ENCODE measurements at regions not wholly inside any gene's neighbourhood (a gene's known extent, or its start where the extent isn't known, plus 50 kb on each side); places are given as distances from the start of the nearest gene placed in this dataset.
A peak's percentile ranks its signal among the peaks of the same experiment; 100 is the strongest.

- Histone ChIP-seq H3K36me3 (ENCODE audit: insufficient read depth, low read length, poor library complexity, severe bottlenecking) (no peaks in the 10 kb centered on the region), H3K9me3 (ENCODE audit: low read depth, low read length, poor library complexity, severe bottlenecking) (no peaks in the 10 kb centered on the region), H3K27ac (ENCODE audit: low read depth, low read length, poor library complexity, severe bottlenecking) (no peak overlapping the region), H3K27me3 (replicated peaks; ENCODE audit: insufficient read depth, low read depth, low read length, poor library complexity) (no peaks in the 10 kb centered on the region), H3K4me3 (ENCODE audit: low read depth, low read length, poor library complexity, severe bottlenecking) (no peak overlapping the region), H3K4me1 (ENCODE audit: insufficient read depth, low read length, poor library complexity, severe bottlenecking) (peaks cover 11% of the 10 kb centered on the region)
- CTCF ChIA-PET: no interaction called here
- intact Hi-C loops (cut with micrococcal nuclease; ENCODE audit: unreplicated experiment): no loop called here
- DNase-seq (ENCODE audit: low spot score): no peak
- TF ChIP-seq EZH2 (IDR thresholded peaks at IDR 0.05; ENCODE audit: borderline replicate concordance, low read depth, low read length, poor library complexity, severe bottlenecking) (no peak), CTCF (conservative IDR thresholded peaks at IDR 0.05; ENCODE audit: low read depth, low read length) (no peak)
- POLR2A ChIA-PET (ENCODE audit: low non-redundant PET): interaction anchor here (0.6 kb wide), 1 partner anchor 9 kb away, joined by 3 read pairs; no protein-coding TSS in a partner anchor
- no TSS peak for BruUV-seq (replicated peaks)
These were observed 60.6 kb upstream of the NEDD4L start for GRCh38 chr18:57983472-57983871.

GRCh38 chr18:57982372-57983021 lies 61.5 kb upstream of the NEDD4L start:
- DNase-seq (ENCODE audit: low spot score): no peak
- Histone ChIP-seq H3K36me3 (ENCODE audit: insufficient read depth, low read length, poor library complexity, severe bottlenecking) (no peaks in the 10 kb centered on the region), H3K27me3 (replicated peaks; ENCODE audit: insufficient read depth, low read depth, low read length, poor library complexity) (no peaks in the 10 kb centered on the region), H3K9me3 (ENCODE audit: low read depth, low read length, poor library complexity, severe bottlenecking) (no peaks in the 10 kb centered on the region), H3K4me1 (ENCODE audit: insufficient read depth, low read length, poor library complexity, severe bottlenecking) (peaks cover 11% of the 10 kb centered on the region), H3K27ac (ENCODE audit: low read depth, low read length, poor library complexity, severe bottlenecking) (no peak overlapping the region), H3K4me3 (ENCODE audit: low read depth, low read length, poor library complexity, severe bottlenecking) (no peak overlapping the region)
- TF ChIP-seq EZH2 (IDR thresholded peaks at IDR 0.05; ENCODE audit: borderline replicate concordance, low read depth, low read length, poor library complexity, severe bottlenecking) (no peak), CTCF (conservative IDR thresholded peaks at IDR 0.05; ENCODE audit: low read depth, low read length) (no peak)
- ChIA-PET CTCF (no interaction called here), POLR2A (ENCODE audit: low non-redundant PET) (no interaction called here)
- intact Hi-C loops (cut with micrococcal nuclease; ENCODE audit: unreplicated experiment): no loop called here
- no TSS peak for BruUV-seq (replicated peaks)

- Histone ChIP-seq H3K27ac (ENCODE audit: low read depth, low read length, poor library complexity, severe bottlenecking) (no peak overlapping the region), H3K4me3 (ENCODE audit: low read depth, low read length, poor library complexity, severe bottlenecking) (no peak overlapping the region), H3K27me3 (replicated peaks; ENCODE audit: insufficient read depth, low read depth, low read length, poor library complexity) (no peaks in the 10 kb centered on the region), H3K9me3 (ENCODE audit: low read depth, low read length, poor library complexity, severe bottlenecking) (no peaks in the 10 kb centered on the region), H3K4me1 (ENCODE audit: insufficient read depth, low read length, poor library complexity, severe bottlenecking) (peaks cover 11% of the 10 kb centered on the region), H3K36me3 (ENCODE audit: insufficient read depth, low read length, poor library complexity, severe bottlenecking) (no peaks in the 10 kb centered on the region)
- intact Hi-C loops (cut with micrococcal nuclease; ENCODE audit: unreplicated experiment): no loop called here
- ChIA-PET CTCF (no interaction called here), POLR2A (ENCODE audit: low non-redundant PET) (no interaction called here)
- DNase-seq (ENCODE audit: low spot score): peak; percentile 47
- no TSS peak for BruUV-seq (replicated peaks)
- TF ChIP-seq CTCF (conservative IDR thresholded peaks at IDR 0.05; ENCODE audit: low read depth, low read length): no peak
- no peak for TF ChIP-seq EZH2 (IDR thresholded peaks at IDR 0.05; ENCODE audit: borderline replicate concordance, low read depth, low read length, poor library complexity, severe bottlenecking)
These were observed 62.6 kb upstream of the NEDD4L start for GRCh38 chr18:57981308-57982028.

Measured in A673 (cell line).